Keratinocyte (primary cell): ENCODE measurements at regions not wholly inside any gene's neighbourhood (a gene's known extent, or its start where the extent isn't known, plus 50 kb on each side); places are given as distances from the start of the nearest gene placed in this dataset.

Experiments
- DNase-seq: peaks from one replicate; pipeline ENCODE4 v3.0.0-alpha.2; 2011; ENCODE audit warnings: low read depth, missing footprints, low spot score
- FAIRE-seq: peaks from 2 replicates; lab custom pipeline; 2011; peaks lifted over from hg19 to GRCh38; lab: Jason Lieb, UNC
- H2AFZ ChIP-seq: 2 replicates; pipeline ENCODE4 v1.6.0; 2012; ENCODE audit warnings: low read length, control low read depth, inconsistent platforms; ENCODE audit not compliant: control insufficient read depth
- H3K27ac ChIP-seq: 2 replicates; pipeline ENCODE4 v1.5.1; 2011; ENCODE audit warnings: low read length; ENCODE audit not compliant: control insufficient read depth, insufficient read depth
- H3K27me3 ChIP-seq: 3 replicates; pipeline ENCODE4 v1.6.0; 2011; ENCODE audit warnings: low read length; ENCODE audit not compliant: control insufficient read depth, insufficient read depth; ENCODE audit errors: extremely low read depth
- H3K36me3 ChIP-seq, 2 experiments: 2 replicates in 1 of 2; 3 replicates in 1 of 2; pipeline ENCODE4 v1.5.1; 2011; ENCODE audit warnings: low read length in 2 of 2, mild to moderate bottlenecking in 1 of 2; ENCODE audit not compliant: control insufficient read depth in 2 of 2, insufficient read depth in 2 of 2; ENCODE audit errors: extremely low read depth in 1 of 2
- H3K4me1 ChIP-seq: 3 replicates; pipeline ENCODE4 v1.5.1; 2011; ENCODE audit warnings: low read length; ENCODE audit not compliant: control insufficient read depth, insufficient read depth; ENCODE audit errors: extremely low read depth
- H3K4me2 ChIP-seq: 3 replicates; pipeline ENCODE4 v1.6.0; 2011; ENCODE audit warnings: low read depth, low read length; ENCODE audit not compliant: control insufficient read depth, insufficient read depth; ENCODE audit errors: extremely low read depth
- H3K4me3 ChIP-seq, 3 experiments: fragments of 200-600 bp in 1 of 3; sonication (generic) in 1 of 3; 2 replicates in 2 of 3; 3 replicates in 1 of 3; pipeline ENCODE4 v1.5.1; 2011 to 2016; ENCODE audit warnings: low read length in 3 of 3, mild to moderate bottlenecking in 3 of 3, control low read depth in 2 of 3, inconsistent platforms in 1 of 3, low read depth in 1 of 3, mixed read lengths in 1 of 3, mixed run types in 1 of 3, moderate library complexity in 1 of 3; ENCODE audit not compliant: control insufficient read depth in 2 of 3, insufficient read depth in 2 of 3; ENCODE audit errors: extremely low read depth in 1 of 3
- H3K79me2 ChIP-seq: 2 replicates; pipeline ENCODE4 v1.6.0; 2012; ENCODE audit warnings: low read length; ENCODE audit not compliant: control insufficient read depth, insufficient read depth
- H3K9ac ChIP-seq: 3 replicates; pipeline ENCODE4 v1.6.0; 2011; ENCODE audit warnings: low read length; ENCODE audit not compliant: control insufficient read depth, insufficient read depth; ENCODE audit errors: extremely low read depth
- H3K9me1 ChIP-seq: 3 replicates; pipeline ENCODE4 v1.6.0; 2011; ENCODE audit warnings: low read length; ENCODE audit not compliant: control insufficient read depth, insufficient read depth; ENCODE audit errors: extremely low read depth
- H3K9me3 ChIP-seq: 2 replicates; pipeline ENCODE4 v1.5.1; 2012; ENCODE audit warnings: low read depth, low read length; ENCODE audit not compliant: control insufficient read depth
- H4K20me1 ChIP-seq: 3 replicates; pipeline ENCODE4 v1.6.0; 2011; ENCODE audit warnings: low read length; ENCODE audit not compliant: control insufficient read depth, insufficient read depth; ENCODE audit errors: extremely low read depth
- EZH2 ChIP-seq: IDR thresholded peaks from one replicate; pipeline ENCODE4 v1.6.1; 2012; ENCODE audit warnings: inconsistent platforms, mild to moderate bottlenecking, low read length, moderate library complexity
- dilution Hi-C: fragments of 300-500 bp; cut with MboI; formaldehyde crosslinking; loops from one replicate; pipeline ENCODE4 v1.7.0; 2020; ENCODE audit warnings: low sequenced_read_pairs; ENCODE audit not compliant: extremely low pct_ligation_motif_present
- TF ChIP-seq, protein P1 (sequence below), 3 experiments: IDR thresholded peaks in 1 of 3; conservative IDR thresholded peaks in 1 of 3; optimal IDR thresholded peaks in 1 of 3; 2 replicates in 2 of 3; 3 replicates in 1 of 3; pipeline versions ENCODE3 to v1.5.1; 2011; ENCODE audit warnings: low read length in 3 of 3, mild to moderate bottlenecking in 3 of 3, moderate library complexity in 2 of 3, control low read depth in 1 of 3, inconsistent platforms in 1 of 3; ENCODE audit not compliant: insufficient read depth in 2 of 3; ENCODE audit errors: extremely low read depth in 1 of 3

DNA sequence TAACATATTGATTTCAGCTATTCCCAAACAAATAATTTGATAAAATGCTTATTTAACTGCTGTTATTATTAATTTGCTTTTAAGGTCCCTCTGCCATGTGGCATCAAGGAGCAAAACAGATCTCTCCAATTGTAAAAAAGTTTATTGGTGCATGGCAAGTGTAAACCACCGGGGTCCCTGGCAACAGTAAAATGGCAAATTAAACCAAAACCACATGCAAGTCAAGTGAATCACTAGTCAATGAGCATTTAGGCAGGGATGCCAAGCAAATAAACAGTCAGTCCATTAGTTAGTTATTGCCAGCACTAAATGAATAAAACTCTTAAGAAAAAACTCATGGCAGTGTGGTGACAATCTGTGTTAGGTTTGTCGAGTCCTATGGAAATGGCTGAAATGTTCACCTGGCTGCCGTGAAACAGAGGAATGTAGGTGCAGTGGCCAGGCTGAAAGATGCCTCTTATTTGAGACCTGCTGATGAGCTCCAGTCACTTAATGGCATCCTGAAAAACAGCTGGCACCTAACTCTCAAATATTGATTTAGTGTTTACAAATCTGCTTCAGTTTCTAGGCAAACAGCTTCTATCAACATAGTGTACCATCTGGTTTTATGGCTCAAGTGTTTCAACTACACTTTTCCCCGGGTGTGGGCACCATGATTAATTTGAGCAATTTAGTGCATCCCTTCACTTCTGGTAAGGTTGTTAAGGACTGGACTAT lies 296.5 kb upstream of the ITGA1 start:
- no peak for TF ChIP-seq EZH2
- TF ChIP-seq, protein P1, sequence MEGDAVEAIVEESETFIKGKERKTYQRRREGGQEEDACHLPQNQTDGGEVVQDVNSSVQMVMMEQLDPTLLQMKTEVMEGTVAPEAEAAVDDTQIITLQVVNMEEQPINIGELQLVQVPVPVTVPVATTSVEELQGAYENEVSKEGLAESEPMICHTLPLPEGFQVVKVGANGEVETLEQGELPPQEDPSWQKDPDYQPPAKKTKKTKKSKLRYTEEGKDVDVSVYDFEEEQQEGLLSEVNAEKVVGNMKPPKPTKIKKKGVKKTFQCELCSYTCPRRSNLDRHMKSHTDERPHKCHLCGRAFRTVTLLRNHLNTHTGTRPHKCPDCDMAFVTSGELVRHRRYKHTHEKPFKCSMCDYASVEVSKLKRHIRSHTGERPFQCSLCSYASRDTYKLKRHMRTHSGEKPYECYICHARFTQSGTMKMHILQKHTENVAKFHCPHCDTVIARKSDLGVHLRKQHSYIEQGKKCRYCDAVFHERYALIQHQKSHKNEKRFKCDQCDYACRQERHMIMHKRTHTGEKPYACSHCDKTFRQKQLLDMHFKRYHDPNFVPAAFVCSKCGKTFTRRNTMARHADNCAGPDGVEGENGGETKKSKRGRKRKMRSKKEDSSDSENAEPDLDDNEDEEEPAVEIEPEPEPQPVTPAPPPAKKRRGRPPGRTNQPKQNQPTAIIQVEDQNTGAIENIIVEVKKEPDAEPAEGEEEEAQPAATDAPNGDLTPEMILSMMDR (optimal IDR thresholded peaks at IDR 0.05 in 1 of 3, IDR thresholded peaks at IDR 0.05 in 1 of 3, conservative IDR thresholded peaks at IDR 0.05 in 1 of 3; ENCODE audit: extremely low read depth in 1 of 3, insufficient read depth in 2 of 3, low read length in 3 of 3), result no peak
- H3K79me2 ChIP-seq, result no peaks in the 10 kb centered on the region
- H2AFZ ChIP-seq, result no peak overlapping the region
- H3K9me3 ChIP-seq, result no peaks in the 10 kb centered on the region
- H3K4me3 ChIP-seq, result no peak overlapping the region
- H3K9me1 ChIP-seq, result no peaks in the 10 kb centered on the region
- dilution Hi-C loops, result no loop called here
- no peaks in the 10 kb centered on the region for H4K20me1 ChIP-seq
- H3K36me3 ChIP-seq, result no peaks in the 10 kb centered on the region
- H3K27ac ChIP-seq, result no peak overlapping the region
- FAIRE-seq (no peak), DNase-seq (no peak)
- H3K4me2 ChIP-seq, result no peak overlapping the region
- H3K4me1 ChIP-seq, result no peaks in the 10 kb centered on the region
- H3K27me3 ChIP-seq, result no peaks in the 10 kb centered on the region
- H3K9ac ChIP-seq, result no peak overlapping the region

DNA sequence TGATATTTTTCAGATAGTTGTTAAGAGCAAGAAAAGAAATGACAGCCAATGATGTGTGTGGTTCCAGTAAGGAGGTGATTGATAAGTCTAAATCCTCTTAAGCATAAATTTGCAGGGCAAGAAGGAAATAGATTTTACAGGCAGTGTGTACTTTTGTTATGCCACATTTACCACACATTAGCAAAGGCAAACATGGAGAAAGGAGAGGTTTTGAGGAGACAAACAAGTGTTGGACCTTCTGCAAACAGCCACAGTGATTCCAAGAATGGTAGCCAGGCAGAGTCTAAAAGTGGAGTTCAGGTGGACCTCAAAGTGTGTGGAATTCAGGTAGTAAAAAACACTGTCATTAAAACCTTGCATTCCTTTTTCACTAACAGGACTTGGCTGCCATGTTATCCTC lies 295.9 kb upstream of the ITGA1 start:
- H3K4me3 ChIP-seq, result no peak overlapping the region
- no peak overlapping the region for H3K27ac ChIP-seq
- FAIRE-seq (no peak), DNase-seq (no peak)
- H2AFZ ChIP-seq, result no peak overlapping the region
- no peaks in the 10 kb centered on the region for H3K4me1 ChIP-seq
- H3K9me3 ChIP-seq, result no peaks in the 10 kb centered on the region
- H3K4me2 ChIP-seq, result no peak overlapping the region
- H3K9me1 ChIP-seq, result no peaks in the 10 kb centered on the region
- H3K9ac ChIP-seq, result no peak overlapping the region
- H3K79me2 ChIP-seq, result no peaks in the 10 kb centered on the region
- no peaks in the 10 kb centered on the region for H4K20me1 ChIP-seq
- dilution Hi-C loops, result no loop called here
- H3K27me3 ChIP-seq, result no peaks in the 10 kb centered on the region
- TF ChIP-seq, protein P1 (optimal IDR thresholded peaks at IDR 0.05 in 1 of 3, IDR thresholded peaks at IDR 0.05 in 1 of 3, conservative IDR thresholded peaks at IDR 0.05 in 1 of 3; ENCODE audit: extremely low read depth in 1 of 3, insufficient read depth in 2 of 3, low read length in 3 of 3), result no peak
- TF ChIP-seq EZH2, result no peak
- no peaks in the 10 kb centered on the region for H3K36me3 ChIP-seq
